OCI-LY1 (cell line): ENCODE measurements at regions not wholly inside any gene's neighbourhood (a gene's known extent, or its start where the extent isn't known, plus 50 kb on each side); places are given as distances from the start of the nearest gene placed in this dataset.

Source experiments
- H2AFZ ChIP-seq: fragments of 200-600 bp; sonication (generic), shearing (Covaris generic); 2 replicates; pipeline ENCODE4 v1.6.0; 2014; ENCODE audit warnings: antibody characterized with exemption, mild to moderate bottlenecking, low read length
- H3F3A ChIP-seq: fragments of 200-600 bp; sonication (generic), shearing (Covaris generic); 2 replicates; pipeline ENCODE4 v1.6.0; 2014; ENCODE audit warnings: mild to moderate bottlenecking, antibody characterized with exemption, low read length, moderate library complexity; ENCODE audit not compliant: insufficient read depth
- H3K27ac ChIP-seq: fragments of 200-600 bp; sonication (generic); 2 replicates; pipeline ENCODE4 v1.5.1; 2014; ENCODE audit warnings: low read length, mixed run types, mild to moderate bottlenecking, low read depth; ENCODE audit not compliant: poor library complexity, severe bottlenecking
- H3K27me3 ChIP-seq: fragments of 200-600 bp; sonication (generic); 2 replicates; pipeline ENCODE4 v1.6.0; 2014; ENCODE audit warnings: antibody characterized with exemption, mild to moderate bottlenecking, low read length, moderate library complexity; ENCODE audit not compliant: insufficient read depth
- H3K36me3 ChIP-seq: fragments of 200-600 bp; sonication (generic); 2 replicates; pipeline ENCODE4 v1.6.1; 2014; ENCODE audit warnings: mild to moderate bottlenecking, antibody characterized with exemption, low read length, moderate library complexity, mixed read lengths; ENCODE audit not compliant: insufficient read depth
- H3K4me1 ChIP-seq: fragments of 200-600 bp; sonication (generic); 2 replicates; pipeline ENCODE4 v1.5.1; 2014; ENCODE audit warnings: mild to moderate bottlenecking, low read length, moderate library complexity; ENCODE audit not compliant: insufficient read depth, severe bottlenecking
- H3K4me2 ChIP-seq: fragments of 200-600 bp; sonication (generic), shearing (Covaris generic); 2 replicates; pipeline ENCODE4 v1.6.1; 2014; ENCODE audit warnings: low read length
- H3K4me3 ChIP-seq: fragments of 200-600 bp; sonication (generic); 2 replicates; pipeline ENCODE4 v1.5.1; 2014; ENCODE audit warnings: low read length, low read depth, mild to moderate bottlenecking, mixed read lengths; ENCODE audit not compliant: poor library complexity, severe bottlenecking
- H3K79me2 ChIP-seq: fragments of 200-600 bp; shearing (Covaris generic); 2 replicates; pipeline ENCODE4 v1.6.1; 2016; ENCODE audit warnings: mixed run types, low read length, mixed read lengths; ENCODE audit not compliant: insufficient read depth
- H3K9ac ChIP-seq: fragments of 200-600 bp; sonication (generic), shearing (Covaris generic); 2 replicates; pipeline ENCODE4 v1.6.1; 2014; ENCODE audit warnings: mild to moderate bottlenecking, low read length, mixed read lengths
- H3K9me2 ChIP-seq: fragments of 200-600 bp; sonication (generic), shearing (Covaris generic); 2 replicates; pipeline ENCODE4 v1.6.1; 2014; ENCODE audit warnings: low read depth, mild to moderate bottlenecking, low read length, mixed read lengths
- H3K9me3 ChIP-seq: fragments of 200-600 bp; shearing (Covaris generic); 2 replicates; pipeline ENCODE4 v1.6.1; 2014; ENCODE audit warnings: low read length, mixed read lengths
- H4K20me1 ChIP-seq: fragments of 200-600 bp; sonication (generic), shearing (Covaris generic); 2 replicates; pipeline ENCODE4 v1.6.0; 2016; ENCODE audit warnings: mild to moderate bottlenecking, low read length; ENCODE audit not compliant: insufficient read depth
- CTCF ChIP-seq: fragments of 200-600 bp; sonication (generic), shearing (Covaris generic); IDR thresholded peaks from 2 replicates; pipeline ENCODE4 v1.5.1; 2017; ENCODE audit warnings: mild to moderate bottlenecking, antibody characterized with exemption, low read length, moderate library complexity, mixed read lengths
- EZH2 ChIP-seq: fragments of 200-600 bp; sonication (generic), shearing (Covaris generic); IDR thresholded peaks from 2 replicates; pipeline ENCODE4 v1.8.0; 2017; ENCODE audit warnings: borderline replicate concordance, mixed run types, mild to moderate bottlenecking, antibody characterized with exemption, low read length, moderate library complexity, mixed read lengths

- Histone ChIP-seq H3K36me3 (no peaks in the 10 kb centered on the region), H3K4me1 (no peaks in the 10 kb centered on the region), H3K27ac (no peak overlapping the region), H3K4me3 (no peak overlapping the region), H4K20me1 (no peaks in the 10 kb centered on the region), H3K9ac (no peak overlapping the region), H3K9me3 (no peaks in the 10 kb centered on the region), H3K27me3 (no peaks in the 10 kb centered on the region), H2AFZ (no peak overlapping the region), H3K9me2 (no peaks in the 10 kb centered on the region), H3K4me2 (no peak overlapping the region), H3F3A (no peaks in the 10 kb centered on the region), H3K79me2 (no peaks in the 10 kb centered on the region)
- TF ChIP-seq CTCF (no peak), EZH2 (no peak)
Measured at GRCh38 chr1:30172757-30173156, 550.6 kb downstream of the MATN1 start.

- Histone ChIP-seq H3K79me2 (no peaks in the 10 kb centered on the region), H3K27me3 (no peaks in the 10 kb centered on the region), H3K4me1 (no peaks in the 10 kb centered on the region), H3K9me3 (no peaks in the 10 kb centered on the region), H2AFZ (no peak overlapping the region), H3K27ac (no peak overlapping the region), H3K9ac (no peak overlapping the region), H3F3A (no peaks in the 10 kb centered on the region), H3K9me2 (no peaks in the 10 kb centered on the region), H3K36me3 (no peaks in the 10 kb centered on the region), H3K4me3 (no peak overlapping the region), H3K4me2 (no peak overlapping the region), H4K20me1 (no peaks in the 10 kb centered on the region)
- TF ChIP-seq CTCF (no peak), EZH2 (no peak)
Measured at GRCh38 chr1:30172299-30172694, 551.1 kb downstream of the MATN1 start.

GRCh38 chr1:30171537-30172298 is 551.7 kb downstream of the MATN1 start:
- Histone ChIP-seq H3K27ac (no peak overlapping the region), H2AFZ (no peak overlapping the region), H3K4me2 (no peak overlapping the region), H3K9ac (no peak overlapping the region), H3K4me3 (no peak overlapping the region), H3K9me3 (no peaks in the 10 kb centered on the region), H3F3A (no peaks in the 10 kb centered on the region), H4K20me1 (no peaks in the 10 kb centered on the region), H3K9me2 (no peaks in the 10 kb centered on the region), H3K79me2 (no peaks in the 10 kb centered on the region), H3K4me1 (no peaks in the 10 kb centered on the region), H3K27me3 (no peaks in the 10 kb centered on the region), H3K36me3 (no peaks in the 10 kb centered on the region)
- TF ChIP-seq CTCF: no peak
- TF ChIP-seq EZH2: no peak
